Gastroesophageal sphincter (tissue), 3 donors: ENCODE measurements at regions not wholly inside any gene's neighbourhood (a gene's known extent, or its start where the extent isn't known, plus 50 kb on each side); places are given as distances from the start of the nearest gene placed in this dataset.

ENCODE experiments used
- CTCF ChIP-seq, 4 experiments: fragments of 200-600 bp in 2 of 4; fragments of 450-650 bp in 2 of 4; sonication (generic) in 1 of 4; IDR thresholded peaks; one replicate each; pipeline ENCODE4 v1.5.1; 2017 to 2019; ENCODE audit warnings: antibody characterized with exemption in 4 of 4, mild to moderate bottlenecking in 2 of 4, moderate library complexity in 2 of 4
- EP300 ChIP-seq: sonication (generic); formaldehyde crosslinking; IDR thresholded peaks from one replicate; pipeline ENCODE4 v1.6.1; 2017; ENCODE audit warnings: antibody characterized with exemption, mild to moderate bottlenecking
- POLR2A ChIP-seq, 2 donors: fragments of 450-650 bp; IDR thresholded peaks; one replicate each; pipeline ENCODE4 v1.6.1; 2017; ENCODE audit warnings: antibody characterized with exemption in 2 of 2, mild to moderate bottlenecking in 2 of 2, moderate library complexity in 1 of 2
- POLR2AphosphoS5 ChIP-seq: sonication (generic); formaldehyde crosslinking; IDR thresholded peaks from one replicate; pipeline ENCODE4 v1.6.1; 2017; ENCODE audit warnings: antibody characterized with exemption

GRCh38 chr4:20319825-20320612, 68.3 kb downstream of the SLIT2 start:
- TF ChIP-seq POLR2A (IDR thresholded peaks at IDR 0.05) (no peak), EP300 (no peak), CTCF (IDR thresholded peaks at IDR 0.05) (no peak), POLR2AphosphoS5 (no peak)
